ENCODE measurements at regions not wholly inside any gene's neighbourhood (a gene's known extent, or its start where the extent isn't known, plus 50 kb on each side); places are given as distances from the start of the nearest gene placed in this dataset.

DNA sequence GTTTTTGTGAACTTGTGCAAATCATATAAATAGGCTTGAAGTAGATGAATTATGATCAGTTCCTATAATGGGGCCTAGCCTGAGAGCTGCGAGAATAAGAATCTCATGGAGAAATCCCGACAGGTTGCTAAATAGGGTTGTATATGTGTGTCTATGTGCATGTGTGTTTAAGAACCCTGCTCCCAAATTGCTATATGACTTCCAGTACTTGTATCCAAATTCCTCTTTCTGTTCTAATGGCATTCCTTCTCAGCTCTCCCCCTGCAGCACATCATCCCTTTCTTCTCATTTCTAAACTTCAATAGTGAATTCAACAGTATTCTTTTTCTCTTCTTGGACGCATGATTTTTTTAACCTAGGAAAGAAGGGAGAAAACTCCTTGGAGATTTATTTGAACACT lies 277.2 kb downstream of the GAS1 start:
- intact Hi-C loops (cut with micrococcal nuclease), result no loop called here
- TF ChIP-seq, protein P1, sequence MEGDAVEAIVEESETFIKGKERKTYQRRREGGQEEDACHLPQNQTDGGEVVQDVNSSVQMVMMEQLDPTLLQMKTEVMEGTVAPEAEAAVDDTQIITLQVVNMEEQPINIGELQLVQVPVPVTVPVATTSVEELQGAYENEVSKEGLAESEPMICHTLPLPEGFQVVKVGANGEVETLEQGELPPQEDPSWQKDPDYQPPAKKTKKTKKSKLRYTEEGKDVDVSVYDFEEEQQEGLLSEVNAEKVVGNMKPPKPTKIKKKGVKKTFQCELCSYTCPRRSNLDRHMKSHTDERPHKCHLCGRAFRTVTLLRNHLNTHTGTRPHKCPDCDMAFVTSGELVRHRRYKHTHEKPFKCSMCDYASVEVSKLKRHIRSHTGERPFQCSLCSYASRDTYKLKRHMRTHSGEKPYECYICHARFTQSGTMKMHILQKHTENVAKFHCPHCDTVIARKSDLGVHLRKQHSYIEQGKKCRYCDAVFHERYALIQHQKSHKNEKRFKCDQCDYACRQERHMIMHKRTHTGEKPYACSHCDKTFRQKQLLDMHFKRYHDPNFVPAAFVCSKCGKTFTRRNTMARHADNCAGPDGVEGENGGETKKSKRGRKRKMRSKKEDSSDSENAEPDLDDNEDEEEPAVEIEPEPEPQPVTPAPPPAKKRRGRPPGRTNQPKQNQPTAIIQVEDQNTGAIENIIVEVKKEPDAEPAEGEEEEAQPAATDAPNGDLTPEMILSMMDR (IDR thresholded peaks at IDR 0.05; ENCODE audit: borderline replicate concordance), result no peak
- peaks cover 20% of the 10 kb centered on the region for H3K9me3 ChIP-seq (replicated peaks)
- DNase-seq, result no peak
- H3K4me1 ChIP-seq, result no peaks in the 10 kb centered on the region
- H3K27ac ChIP-seq (replicated peaks), result no peak overlapping the region
- H3K4me3 ChIP-seq, result no peak overlapping the region
- H3K36me3 ChIP-seq, result no peaks in the 10 kb centered on the region
- peaks cover 3% of the 10 kb centered on the region for H3K27me3 ChIP-seq (ENCODE audit: low read depth)

DNA sequence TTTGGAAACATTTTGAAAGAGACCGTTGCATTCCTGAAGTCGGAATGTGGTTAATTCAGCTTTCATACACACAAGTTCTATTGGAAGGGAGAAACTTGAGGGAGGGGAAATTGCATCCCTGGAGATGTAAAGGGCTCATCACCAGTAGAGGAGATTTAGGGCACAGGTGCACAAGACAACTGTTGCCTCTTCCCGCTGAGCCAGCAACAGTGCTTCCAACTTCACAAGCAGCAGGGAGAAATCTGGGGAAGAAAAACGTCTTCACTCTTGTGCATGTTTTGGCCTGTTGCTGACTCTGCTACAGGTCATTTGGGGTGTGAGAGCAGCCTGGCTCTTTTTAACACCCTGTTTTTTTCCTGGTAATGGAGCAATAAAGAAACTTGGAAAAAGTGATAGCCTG lies 277.9 kb downstream of the GAS1 start:
- H3K4me1 ChIP-seq, result no peaks in the 10 kb centered on the region
- H3K9me3 ChIP-seq (replicated peaks), result peaks cover 20% of the 10 kb centered on the region
- DNase-seq, result no peak
- TF ChIP-seq, protein P1 (IDR thresholded peaks at IDR 0.05; ENCODE audit: borderline replicate concordance), result no peak
- intact Hi-C loops (cut with micrococcal nuclease), result no loop called here
- H3K36me3 ChIP-seq, result no peaks in the 10 kb centered on the region
- H3K4me3 ChIP-seq, result no peak overlapping the region
- no peak overlapping the region for H3K27ac ChIP-seq (replicated peaks)
- peaks cover 9% of the 10 kb centered on the region for H3K27me3 ChIP-seq (ENCODE audit: low read depth)

- Histone ChIP-seq H3K36me3 (no peaks in the 10 kb centered on the region), H3K4me3 (no peak overlapping the region), H3K4me1 (no peaks in the 10 kb centered on the region), H3K27me3 (ENCODE audit: low read depth) (peaks cover 15% of the 10 kb centered on the region), H3K27ac (replicated peaks) (no peak overlapping the region), H3K9me3 (replicated peaks) (peaks cover 20% of the 10 kb centered on the region)
- intact Hi-C loops (cut with micrococcal nuclease), result no loop called here
- TF ChIP-seq, protein P1 (IDR thresholded peaks at IDR 0.05; ENCODE audit: borderline replicate concordance), result no peak
- DNase-seq, result no peak
Observed at GRCh38 chr9:86668488-86668887, 278.8 kb downstream of the GAS1 start.

GRCh38 chr9:86667307-86667706 lies 280.0 kb downstream of the GAS1 start:
- Histone ChIP-seq H3K36me3 (no peaks in the 10 kb centered on the region), H3K9me3 (replicated peaks) (peaks cover 20% of the 10 kb centered on the region), H3K27me3 (ENCODE audit: low read depth) (peaks cover 26% of the 10 kb centered on the region), H3K27ac (replicated peaks) (no peak overlapping the region), H3K4me3 (no peak overlapping the region), H3K4me1 (no peaks in the 10 kb centered on the region)
- DNase-seq, result no peak
- intact Hi-C loops (cut with micrococcal nuclease), result no loop called here
- TF ChIP-seq, protein P1 (IDR thresholded peaks at IDR 0.05; ENCODE audit: borderline replicate concordance), result no peak

GRCh38 chr9:86665416-86665815 lies 281.9 kb downstream of the GAS1 start:
- Histone ChIP-seq H3K27me3 (ENCODE audit: low read depth) (peaks cover 39% of the 10 kb centered on the region), H3K27ac (replicated peaks) (no peak overlapping the region), H3K4me1 (no peaks in the 10 kb centered on the region), H3K4me3 (no peak overlapping the region), H3K9me3 (replicated peaks) (peaks cover 6% of the 10 kb centered on the region), H3K36me3 (no peaks in the 10 kb centered on the region)
- TF ChIP-seq, protein P1 (IDR thresholded peaks at IDR 0.05; ENCODE audit: borderline replicate concordance), result no peak
- no peak for DNase-seq
- intact Hi-C loops (cut with micrococcal nuclease), result no loop called here

GRCh38 chr9:86664603-86665002 lies 282.7 kb downstream of the GAS1 start:
- Histone ChIP-seq H3K4me3 (no peak overlapping the region), H3K27ac (replicated peaks) (no peak overlapping the region), H3K36me3 (no peaks in the 10 kb centered on the region), H3K4me1 (no peaks in the 10 kb centered on the region), H3K9me3 (replicated peaks) (no peaks in the 10 kb centered on the region), H3K27me3 (ENCODE audit: low read depth) (peaks cover 46% of the 10 kb centered on the region)
- TF ChIP-seq, protein P1 (IDR thresholded peaks at IDR 0.05; ENCODE audit: borderline replicate concordance), result no peak
- intact Hi-C loops (cut with micrococcal nuclease), result no loop called here
- no peak for DNase-seq
